Sigmoid colon (tissue), 4 donors: ENCODE measurements at regions not wholly inside any gene's neighbourhood (a gene's known extent, or its start where the extent isn't known, plus 50 kb on each side); places are given as distances from the start of the nearest gene placed in this dataset.

Source experiments
- CTCF ChIP-seq, 4 experiments: fragments of 450-650 bp in 3 of 4; fragments of 200-600 bp in 1 of 4; IDR thresholded peaks; one replicate each; pipeline ENCODE4 v1.5.1; 2016 to 2019; ENCODE audit warnings: antibody characterized with exemption in 4 of 4, mild to moderate bottlenecking in 3 of 4, moderate library complexity in 2 of 4
- EP300 ChIP-seq, 4 donors: sonication (generic); formaldehyde crosslinking; IDR thresholded peaks; one replicate each; pipeline ENCODE4 v1.6.1; 2017; ENCODE audit warnings: antibody characterized with exemption in 4 of 4
- POLR2A ChIP-seq, 2 donors: fragments of 450-650 bp; IDR thresholded peaks; one replicate each; pipeline ENCODE4 v1.6.1; 2016; ENCODE audit warnings: antibody characterized with exemption in 2 of 2, mild to moderate bottlenecking in 2 of 2, moderate library complexity in 2 of 2

DNA sequence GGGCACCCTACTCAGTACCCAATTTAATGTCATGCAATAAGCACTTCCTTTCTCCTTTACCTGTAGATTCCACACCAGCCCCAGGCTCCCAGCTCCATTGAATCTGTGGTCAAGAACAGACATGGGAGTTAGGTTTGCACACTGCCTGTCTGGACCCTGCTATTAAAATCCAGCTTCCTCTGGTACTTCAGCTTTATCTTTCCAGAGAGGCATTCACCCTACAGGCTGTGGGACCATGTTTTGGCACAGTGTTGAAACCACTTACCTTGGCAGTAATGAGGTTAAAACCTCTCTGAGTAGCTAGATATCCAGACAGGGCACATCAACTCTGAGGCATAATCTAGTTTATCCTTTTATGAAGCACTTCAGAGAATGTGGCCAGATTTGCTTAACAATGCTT is 191.5 kb upstream of the PCSK5 start:
- TF ChIP-seq CTCF (IDR thresholded peaks at IDR 0.05) (no peak), POLR2A (IDR thresholded peaks at IDR 0.05) (no peak), EP300 (IDR thresholded peaks at IDR 0.05) (no peak)
